GM12878 (cell line): ENCODE measurements at regions not wholly inside any gene's neighbourhood (a gene's known extent, or its start where the extent isn't known, plus 50 kb on each side); places are given as distances from the start of the nearest gene placed in this dataset.

Source experiments
- ATAC-seq: fragments of 200-7000 bp; cut with Tn5 transposase; 3 replicates; pipeline ENCODE4 v1.9.1; 2020; ENCODE audit warnings: mild to moderate bottlenecking, moderate library complexity
- BruUV-seq: library from RNA; stranded (reverse); fragments of 400-500 nt; replicated peaks from 2 replicates; lab custom pipeline; 2021; lab: Mats Ljungman, UMichigan
- CTCF ChIA-PET: fragments of 300-600 bp; sonication (Branson Sonifier 250); formaldehyde crosslinking; extraction: SDS; loops from one replicate; lab custom pipeline; 2021; ENCODE audit warnings: inconsistent platforms; lab: Yijun Ruan, JAX
- POLR2A ChIA-PET: fragments of 350-600 bp; formaldehyde crosslinking; extraction: SDS; loops from one replicate; lab custom pipeline; 2021; ENCODE audit warnings: inconsistent platforms; lab: Charles Lee
- RAD21 ChIA-PET: fragments of 300-600 bp; sonication (Branson Sonifier 250); formaldehyde crosslinking; loops from one replicate; lab custom pipeline; 2023; ENCODE audit warnings: antibody characterized with exemption; ENCODE audit not compliant: unreplicated experiment; lab: Charles Lee
- SMC1A ChIA-PET: fragments of 300-600 bp; sonication (Branson Sonifier 250); formaldehyde crosslinking; loops from one replicate; lab custom pipeline; 2023; ENCODE audit not compliant: unreplicated experiment, uncharacterized antibody; lab: Charles Lee
- DNase-seq: peaks from one replicate; pipeline ENCODE4 v3.0.0-alpha.2; 2011; ENCODE audit warnings: low read depth, low spot score
- FAIRE-seq: peaks from 3 replicates; lab custom pipeline; 2011; peaks lifted over from hg19 to GRCh38; lab: Jason Lieb, UNC
- H2AFZ ChIP-seq: 2 replicates; pipeline ENCODE4 v1.6.0; 2011; ENCODE audit warnings: low read depth, low read length, control low read depth; ENCODE audit not compliant: control insufficient read depth
- H3K27ac ChIP-seq: 2 replicates; pipeline ENCODE4 v1.5.1; 2011; ENCODE audit warnings: control low read depth; ENCODE audit not compliant: control insufficient read depth, insufficient read depth
- H3K27me3 ChIP-seq, 2 experiments: replicated peaks in 1 of 2; 2 replicates each; pipeline versions ENCODE4 v1.6.0 to v1.6.1; 2011; ENCODE audit warnings: low read length in 1 of 2; ENCODE audit not compliant: control insufficient read depth in 2 of 2, insufficient read depth in 2 of 2
- H3K36me3 ChIP-seq, 2 experiments: 2 replicates each; pipeline ENCODE4 v1.5.1; 2011; ENCODE audit warnings: low read length in 1 of 2; ENCODE audit not compliant: control insufficient read depth in 2 of 2, insufficient read depth in 2 of 2
- H3K4me1 ChIP-seq: 2 replicates; pipeline ENCODE4 v1.6.1; 2011; ENCODE audit warnings: mild to moderate bottlenecking, low read length, moderate library complexity, mixed read lengths; ENCODE audit not compliant: control insufficient read depth, insufficient read depth
- H3K4me2 ChIP-seq: 2 replicates; pipeline ENCODE4 v1.6.0; 2011; ENCODE audit warnings: control low read depth; ENCODE audit not compliant: control insufficient read depth, insufficient read depth
- H3K4me3 ChIP-seq: fragments of 200-600 bp; sonication (generic); 2 replicates; pipeline ENCODE4 v1.5.1; 2016
- H3K79me2 ChIP-seq: 2 replicates; pipeline ENCODE4 v1.6.0; 2011; ENCODE audit warnings: low read length; ENCODE audit not compliant: control insufficient read depth, insufficient read depth
- H3K9ac ChIP-seq: 2 replicates; pipeline ENCODE4 v1.8.0; 2011; ENCODE audit warnings: low read length, control low read depth, mixed read lengths; ENCODE audit not compliant: control insufficient read depth, insufficient read depth
- H3K9me3 ChIP-seq: replicated peaks from 3 replicates; pipeline ENCODE4 v1.5.1; 2011; ENCODE audit warnings: mild to moderate bottlenecking, low read length; ENCODE audit not compliant: control insufficient read depth, insufficient read depth
- H4K20me1 ChIP-seq: 2 replicates; pipeline ENCODE4 v1.6.0; 2011; ENCODE audit not compliant: control insufficient read depth, insufficient read depth
- BMI1 ChIP-seq: fragments of 450-650 bp; IDR thresholded peaks from 2 replicates; pipeline ENCODE4 v1.6.1; 2016; ENCODE audit warnings: mild to moderate bottlenecking, moderate library complexity, borderline replicate concordance
- CBX5 ChIP-seq: sonication (generic); IDR thresholded peaks from 2 replicates; pipeline ENCODE4 v1.6.1; 2016; ENCODE audit warnings: low read depth, moderate library complexity, mild to moderate bottlenecking, inconsistent platforms
- E4F1 ChIP-seq: fragments of 450-650 bp; IDR thresholded peaks from 2 replicates; pipeline ENCODE4 v1.6.1; 2018; ENCODE audit warnings: borderline replicate concordance, mild to moderate bottlenecking; ENCODE audit not compliant: partially characterized antibody
- JUNB ChIP-seq: IDR thresholded peaks from 2 replicates; pipeline ENCODE4 v1.6.1; 2016; ENCODE audit warnings: antibody characterized with exemption, mild to moderate bottlenecking
- KLF5 ChIP-seq: fragments of 450-650 bp; IDR thresholded peaks from 2 replicates; pipeline ENCODE4 v1.6.1; 2014; ENCODE audit warnings: mild to moderate bottlenecking; ENCODE audit not compliant: partially characterized antibody
- LARP7 ChIP-seq: fragments of 450-650 bp; IDR thresholded peaks from 2 replicates; pipeline ENCODE4 v1.6.1; 2017; ENCODE audit warnings: mild to moderate bottlenecking
- MXI1 ChIP-seq: fragments of 150-350 bp; IDR thresholded peaks from 2 replicates; pipeline ENCODE4 v1.6.1; 2011; ENCODE audit warnings: low read depth, mild to moderate bottlenecking, inconsistent platforms, low read length, improper control_type of control experiment
- NR2C2 ChIP-seq: IDR thresholded peaks from 2 replicates; pipeline ENCODE4 v1.6.1; 2011; ENCODE audit warnings: borderline replicate concordance, low read depth; ENCODE audit not compliant: control insufficient read depth, insufficient read length
- PAX8 ChIP-seq: fragments of 450-650 bp; IDR thresholded peaks from 2 replicates; pipeline ENCODE4 v1.6.1; 2017; ENCODE audit warnings: mild to moderate bottlenecking, moderate library complexity
- POLR2AphosphoS5 ChIP-seq: IDR thresholded peaks from 2 replicates; pipeline ENCODE4 v1.6.1; 2011; ENCODE audit warnings: mild to moderate bottlenecking, low read length, inconsistent platforms
- RBBP5 ChIP-seq: fragments of 200-600 bp; sonication (generic); conservative IDR thresholded peaks from 2 replicates; pipeline ENCODE4 v1.6.1; 2016
- RELA ChIP-seq: fragments of 450-650 bp; IDR thresholded peaks from 2 replicates; pipeline ENCODE4 v1.8.0; 2014; ENCODE audit warnings: borderline replicate concordance; ENCODE audit not compliant: partially characterized antibody
- RUNX3 ChIP-seq: IDR thresholded peaks from 2 replicates; pipeline ENCODE4 v1.6.1; 2012; ENCODE audit warnings: low read length, inconsistent platforms
- SIX5 ChIP-seq: IDR thresholded peaks from 2 replicates; pipeline ENCODE4 v1.6.1; 2011; ENCODE audit warnings: mild to moderate bottlenecking, low read depth, low read length, moderate library complexity; ENCODE audit not compliant: severe bottlenecking
- SRF ChIP-seq, 2 experiments: IDR thresholded peaks; 2 replicates each; pipeline ENCODE4 v1.6.1; 2011; ENCODE audit warnings: low read depth in 2 of 2, low read length in 2 of 2, mild to moderate bottlenecking in 1 of 2, moderate library complexity in 1 of 2
- STAT1 ChIP-seq: fragments of 450-650 bp; conservative IDR thresholded peaks from 2 replicates; pipeline ENCODE4 v1.6.1; 2014; ENCODE audit warnings: antibody characterized with exemption, mild to moderate bottlenecking
- SUPT20H ChIP-seq: IDR thresholded peaks from 2 replicates; pipeline ENCODE4 v1.6.1; 2011; ENCODE audit warnings: low read depth, mild to moderate bottlenecking, low read length, moderate library complexity, borderline replicate concordance; ENCODE audit not compliant: control insufficient read depth
- YY1 ChIP-seq: IDR thresholded peaks from 2 replicates; pipeline ENCODE4 v1.6.1; 2011; ENCODE audit warnings: low read depth, mild to moderate bottlenecking, low read length
- WGBS: methylation state at CpG from one replicate; pipeline ENCODE4 v1.1.6; 2016; ENCODE audit warnings: low lambda C conversion rate; ENCODE audit not compliant: insufficient replicate concordance, insufficient coverage; ENCODE audit errors: missing lambda C conversion rate; 5-methylcytosine and 5-hydroxymethylcytosine counted together
- in situ Hi-C: fragments of 300-500 bp; cut with MboI; formaldehyde crosslinking; loops from 9 replicates; pipeline ENCODE4 v1.14.3; 2018; ENCODE audit warnings: mixed read lengths
- intact Hi-C: fragments of 100-400 bp; cut with micrococcal nuclease; formaldehyde crosslinking; loops from one replicate; pipeline ENCODE4 v1.14.2; 2022; ENCODE audit not compliant: unreplicated experiment
- TF ChIP-seq, protein P1 (sequence below): fragments of 150-350 bp; IDR thresholded peaks from 2 replicates; pipeline ENCODE4 v1.6.1; 2016; ENCODE audit warnings: low read depth, low read length
- TF ChIP-seq, protein P2 (sequence below): IDR thresholded peaks from 2 replicates; pipeline ENCODE4 v1.6.1; 2011; ENCODE audit warnings: low read depth, mild to moderate bottlenecking, low read length, moderate library complexity, borderline replicate concordance; ENCODE audit errors: extremely low read depth

GRCh38 chr6:165762876-165763275, 99.8 kb upstream of the PDE10A start:
- no TSS peak for BruUV-seq
- H3K27ac ChIP-seq = no peak overlapping the region
- no peak for TF ChIP-seq KLF5
- no peak for TF ChIP-seq CBX5
- TF ChIP-seq, protein P1, sequence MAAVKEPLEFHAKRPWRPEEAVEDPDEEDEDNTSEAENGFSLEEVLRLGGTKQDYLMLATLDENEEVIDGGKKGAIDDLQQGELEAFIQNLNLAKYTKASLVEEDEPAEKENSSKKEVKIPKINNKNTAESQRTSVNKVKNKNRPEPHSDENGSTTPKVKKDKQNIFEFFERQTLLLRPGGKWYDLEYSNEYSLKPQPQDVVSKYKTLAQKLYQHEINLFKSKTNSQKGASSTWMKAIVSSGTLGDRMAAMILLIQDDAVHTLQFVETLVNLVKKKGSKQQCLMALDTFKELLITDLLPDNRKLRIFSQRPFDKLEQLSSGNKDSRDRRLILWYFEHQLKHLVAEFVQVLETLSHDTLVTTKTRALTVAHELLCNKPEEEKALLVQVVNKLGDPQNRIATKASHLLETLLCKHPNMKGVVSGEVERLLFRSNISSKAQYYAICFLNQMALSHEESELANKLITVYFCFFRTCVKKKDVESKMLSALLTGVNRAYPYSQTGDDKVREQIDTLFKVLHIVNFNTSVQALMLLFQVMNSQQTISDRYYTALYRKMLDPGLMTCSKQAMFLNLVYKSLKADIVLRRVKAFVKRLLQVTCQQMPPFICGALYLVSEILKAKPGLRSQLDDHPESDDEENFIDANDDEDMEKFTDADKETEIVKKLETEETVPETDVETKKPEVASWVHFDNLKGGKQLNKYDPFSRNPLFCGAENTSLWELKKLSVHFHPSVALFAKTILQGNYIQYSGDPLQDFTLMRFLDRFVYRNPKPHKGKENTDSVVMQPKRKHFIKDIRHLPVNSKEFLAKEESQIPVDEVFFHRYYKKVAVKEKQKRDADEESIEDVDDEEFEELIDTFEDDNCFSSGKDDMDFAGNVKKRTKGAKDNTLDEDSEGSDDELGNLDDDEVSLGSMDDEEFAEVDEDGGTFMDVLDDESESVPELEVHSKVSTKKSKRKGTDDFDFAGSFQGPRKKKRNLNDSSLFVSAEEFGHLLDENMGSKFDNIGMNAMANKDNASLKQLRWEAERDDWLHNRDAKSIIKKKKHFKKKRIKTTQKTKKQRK = no peak
- TF ChIP-seq JUNB = no peak
- TF ChIP-seq POLR2AphosphoS5 = no peak
- TF ChIP-seq PAX8 = no peak
- TF ChIP-seq SRF (IDR thresholded peaks at IDR 0.05; ENCODE audit: low read depth in 2 of 2, low read length in 2 of 2) = no peak
- no peak for TF ChIP-seq YY1
- TF ChIP-seq NR2C2 = no peak
- TF ChIP-seq MXI1 = no peak
- TF ChIP-seq RBBP5 = no peak
- no peak for TF ChIP-seq SIX5
- TF ChIP-seq RELA = no peak
- no peak for TF ChIP-seq BMI1
- TF ChIP-seq E4F1 = no peak
- TF ChIP-seq, protein P2, sequence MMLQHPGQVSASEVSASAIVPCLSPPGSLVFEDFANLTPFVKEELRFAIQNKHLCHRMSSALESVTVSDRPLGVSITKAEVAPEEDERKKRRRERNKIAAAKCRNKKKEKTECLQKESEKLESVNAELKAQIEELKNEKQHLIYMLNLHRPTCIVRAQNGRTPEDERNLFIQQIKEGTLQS = no peak
- no peak for TF ChIP-seq STAT1
- no peak for TF ChIP-seq RUNX3
- no peak for TF ChIP-seq LARP7
- no peak for TF ChIP-seq SUPT20H
- no peak overlapping the region for H3K4me2 ChIP-seq
- H3K4me3 ChIP-seq = no peak overlapping the region
- DNase-seq (no peak), ATAC-seq (no peak), FAIRE-seq (no peak)
- RAD21 ChIA-PET = no interaction called here
- no peak overlapping the region for H2AFZ ChIP-seq
- in situ Hi-C loops = no loop called here
- H3K9ac ChIP-seq = no peak overlapping the region
- no peaks in the 10 kb centered on the region for H3K79me2 ChIP-seq
- H3K36me3 ChIP-seq = no peaks in the 10 kb centered on the region
- H4K20me1 ChIP-seq = no peaks in the 10 kb centered on the region
- no peaks in the 10 kb centered on the region for H3K27me3 ChIP-seq
- H3K9me3 ChIP-seq = no peaks in the 10 kb centered on the region; the same call in 2 of the 3 replicates
- 19% methylated on average over 6 of the region's 6 CpGs for WGBS
- POLR2A ChIA-PET = interaction anchor here (0.7 kb wide), 1 partner anchor 1828 kb away, joined by 5 read pairs; no protein-coding TSS in a partner anchor
- no peaks in the 10 kb centered on the region for H3K4me1 ChIP-seq
- CTCF ChIA-PET = no interaction called here
- SMC1A ChIA-PET = no interaction called here
- intact Hi-C loops = no loop called here
